ENCODE measurements at regions not wholly inside any gene's neighbourhood (a gene's known extent, or its start where the extent isn't known, plus 50 kb on each side); places are given as distances from the start of the nearest gene placed in this dataset.

DNA sequence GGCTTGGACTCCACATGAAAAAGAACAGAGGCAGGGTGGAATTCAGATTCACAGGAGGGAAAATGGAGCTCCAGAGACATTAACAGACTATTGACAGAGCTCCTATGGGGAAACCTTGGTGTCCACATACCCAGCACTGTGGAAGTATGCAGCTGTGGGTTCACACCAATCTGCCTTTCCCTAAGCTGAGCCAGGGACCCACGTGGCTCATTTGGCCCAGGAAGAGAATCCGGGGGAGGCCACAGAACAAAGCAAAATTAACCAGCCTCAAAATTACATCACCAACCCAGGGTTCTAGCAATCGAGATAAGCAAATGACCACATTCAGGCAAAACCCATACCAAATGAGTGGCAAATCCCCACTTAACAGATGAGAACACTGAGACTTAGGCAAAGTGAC is 105.8 kb upstream of the TWIST2 start:
- no peak for TF ChIP-seq CTCF (IDR thresholded peaks at IDR 0.05 in 4 of 5, conservative IDR thresholded peaks at IDR 0.05 in 1 of 5)
- TF ChIP-seq POLR2A (IDR thresholded peaks at IDR 0.05) = no peak
